ENCODE measurements at regions not wholly inside any gene's neighbourhood (a gene's known extent, or its start where the extent isn't known, plus 50 kb on each side); places are given as distances from the start of the nearest gene placed in this dataset.

DNA sequence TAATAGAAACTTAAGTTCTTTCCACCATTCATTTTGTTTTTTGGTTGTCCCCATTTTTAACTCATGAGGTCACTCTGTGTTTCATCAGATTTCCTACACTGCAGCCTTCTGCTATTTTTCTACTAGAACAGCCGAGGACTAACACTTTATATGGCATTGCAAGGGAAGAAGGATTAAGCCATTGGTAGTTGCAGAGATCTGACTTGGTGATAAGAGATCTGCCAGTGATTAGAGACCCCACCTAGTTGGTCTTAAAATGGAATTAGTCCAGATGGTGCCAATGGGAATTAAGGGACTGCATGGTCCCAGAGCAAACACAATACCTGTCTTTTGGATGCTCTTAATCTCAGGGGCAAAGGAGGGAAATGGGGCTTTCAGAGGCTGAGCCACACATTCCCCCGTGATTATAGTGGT lies 125.5 kb upstream of the TMEM170B start:
- Mint-ChIP-seq H3K36me3 (no peaks in the 10 kb centered on the region), H3K27ac (peak overlapping the region; percentile 4)
- TF ChIP-seq CTCF (conservative IDR thresholded peaks at IDR 0.05): no peak

GRCh38 chr6:11411593-11411992 lies 126.0 kb upstream of the TMEM170B start:
- peak overlapping the region; percentile 4 for H3K27ac Mint-ChIP-seq
- H3K9me3 Mint-ChIP-seq: peaks cover 10% of the 10 kb centered on the region
- H3K27me3 Mint-ChIP-seq: no peaks in the 10 kb centered on the region
- H3K4me1 Mint-ChIP-seq (ENCODE audit: unreplicated experiment): peaks cover 22% of the 10 kb centered on the region
- no peaks in the 10 kb centered on the region for H3K36me3 Mint-ChIP-seq
- DNase-seq (ENCODE audit: extremely low spot score, unreplicated experiment): no peak
- no peak for TF ChIP-seq CTCF (conservative IDR thresholded peaks at IDR 0.05)
- H3K4me3 Mint-ChIP-seq: no peak overlapping the region

More for the DNA sequence above, 125.5 kb upstream of the TMEM170B start:
- H3K4me3 Mint-ChIP-seq: no peak overlapping the region
- peaks cover 10% of the 10 kb centered on the region for H3K9me3 Mint-ChIP-seq
- H3K4me1 Mint-ChIP-seq (ENCODE audit: unreplicated experiment): peaks cover 22% of the 10 kb centered on the region
- no peaks in the 10 kb centered on the region for H3K27me3 Mint-ChIP-seq
- DNase-seq (ENCODE audit: extremely low spot score, unreplicated experiment): no peak

GRCh38 chr6:11410539-11411307 lies 126.8 kb upstream of the TMEM170B start:
- Mint-ChIP-seq H3K27me3 (no peaks in the 10 kb centered on the region), H3K4me1 (ENCODE audit: unreplicated experiment) (peaks cover 22% of the 10 kb centered on the region), H3K27ac (no peak overlapping the region), H3K36me3 (no peaks in the 10 kb centered on the region), H3K9me3 (peaks cover 4% of the 10 kb centered on the region), H3K4me3 (no peak overlapping the region)
- no peak for DNase-seq (ENCODE audit: extremely low spot score, unreplicated experiment)
- TF ChIP-seq CTCF (conservative IDR thresholded peaks at IDR 0.05): no peak

DNA sequence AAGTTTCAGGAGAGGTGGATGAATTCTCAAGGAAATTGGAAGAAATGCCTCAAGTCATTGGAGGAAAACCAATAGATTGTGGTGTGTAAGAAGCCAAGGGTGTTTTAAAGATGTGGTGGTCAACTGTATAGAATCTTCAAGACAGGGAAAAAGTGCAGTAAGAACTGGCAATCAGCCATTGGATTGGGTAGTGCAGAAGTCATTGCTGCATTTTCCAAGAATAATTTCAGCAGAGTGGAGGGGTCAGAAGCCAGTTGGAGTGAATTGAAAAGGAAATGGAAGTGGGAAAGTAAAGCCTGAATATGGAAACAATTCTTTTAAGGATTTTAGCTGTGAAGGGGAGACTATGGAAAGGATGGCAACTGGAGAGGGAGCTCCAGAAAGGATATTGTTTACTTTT lies 128.2 kb upstream of the TMEM170B start:
- no peaks in the 10 kb centered on the region for H3K27me3 Mint-ChIP-seq
- H3K36me3 Mint-ChIP-seq: no peaks in the 10 kb centered on the region
- no peak overlapping the region for H3K4me3 Mint-ChIP-seq
- no peak for DNase-seq (ENCODE audit: extremely low spot score, unreplicated experiment)
- TF ChIP-seq CTCF (conservative IDR thresholded peaks at IDR 0.05): no peak
- H3K9me3 Mint-ChIP-seq: peaks cover 4% of the 10 kb centered on the region
- H3K4me1 Mint-ChIP-seq (ENCODE audit: unreplicated experiment): peaks cover 22% of the 10 kb centered on the region
- H3K27ac Mint-ChIP-seq: no peak overlapping the region

DNA sequence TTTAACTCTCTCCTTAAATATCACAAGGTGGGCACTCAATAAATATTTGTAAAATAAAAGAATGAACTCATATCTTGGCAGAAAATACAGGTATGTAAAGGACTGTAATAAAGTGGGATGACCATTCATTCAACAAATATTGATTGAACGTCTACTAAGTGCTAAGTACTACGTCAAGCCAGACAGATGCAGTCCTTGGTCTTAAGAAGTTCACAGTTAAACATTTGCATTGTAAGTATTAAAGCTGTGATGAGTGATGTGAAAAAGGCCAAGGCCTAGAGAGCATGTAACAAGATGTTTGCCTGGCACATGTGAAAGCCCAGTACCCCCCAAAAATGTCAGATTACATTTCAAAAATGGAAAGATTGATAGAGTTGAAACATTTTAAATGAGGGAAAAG lies 130.1 kb upstream of the TMEM170B start:
- no peaks in the 10 kb centered on the region for H3K36me3 Mint-ChIP-seq
- no peak for TF ChIP-seq CTCF (conservative IDR thresholded peaks at IDR 0.05)
- H3K9me3 Mint-ChIP-seq: peaks cover 10% of the 10 kb centered on the region
- H3K4me1 Mint-ChIP-seq (ENCODE audit: unreplicated experiment): peaks cover 31% of the 10 kb centered on the region
- H3K4me3 Mint-ChIP-seq: no peak overlapping the region
- DNase-seq (ENCODE audit: extremely low spot score, unreplicated experiment): no peak
- H3K27me3 Mint-ChIP-seq: no peaks in the 10 kb centered on the region
- H3K27ac Mint-ChIP-seq: no peak overlapping the region
